OCI-LY3 (cell line): ENCODE measurements at regions not wholly inside any gene's neighbourhood (a gene's known extent, or its start where the extent isn't known, plus 50 kb on each side); places are given as distances from the start of the nearest gene placed in this dataset.

Experiments
- CTCF ChIP-seq: fragments of 200-600, 300-600 bp; sonication (generic); IDR thresholded peaks from 2 replicates; pipeline ENCODE4 v1.5.1; 2014; ENCODE audit warnings: antibody characterized with exemption, low read length, low read depth
- EZH2phosphoT487 ChIP-seq: fragments of 200-600 bp; shearing (Covaris generic); IDR thresholded peaks from 2 replicates; pipeline ENCODE4 v1.6.1; 2018; ENCODE audit warnings: antibody characterized with exemption, mixed run types, low read depth

- TF ChIP-seq CTCF (no peak), EZH2phosphoT487 (no peak)
These were observed 53.8 kb upstream of the DACT2 start for GRCh38 chr6:168373389-168373788.
